Esophagus muscularis mucosa (tissue), 4 donors: ENCODE measurements at regions not wholly inside any gene's neighbourhood (a gene's known extent, or its start where the extent isn't known, plus 50 kb on each side); places are given as distances from the start of the nearest gene placed in this dataset.

Experiments
- EP300 ChIP-seq: sonication (generic); formaldehyde crosslinking; IDR thresholded peaks from one replicate; pipeline ENCODE4 v1.6.1; 2017; ENCODE audit warnings: antibody characterized with exemption
- POLR2A ChIP-seq: fragments of 450-650 bp; IDR thresholded peaks from one replicate; pipeline ENCODE4 v1.6.1; 2017; ENCODE audit warnings: antibody characterized with exemption, moderate library complexity, mild to moderate bottlenecking, low read depth
- POLR2AphosphoS5 ChIP-seq, 2 donors: sonication (generic); formaldehyde crosslinking; IDR thresholded peaks; one replicate each; pipeline ENCODE4 v1.6.1; 2017; ENCODE audit warnings: antibody characterized with exemption in 2 of 2
- TF ChIP-seq, protein P1 (sequence below), 3 experiments: fragments of 200-600 bp in 2 of 3; fragments of 450-650 bp in 1 of 3; sonication (generic) in 2 of 3; IDR thresholded peaks; one replicate each; pipeline ENCODE4 v1.5.1; 2017 to 2019; ENCODE audit warnings: antibody characterized with exemption in 3 of 3, mild to moderate bottlenecking in 2 of 3, moderate library complexity in 1 of 3

DNA sequence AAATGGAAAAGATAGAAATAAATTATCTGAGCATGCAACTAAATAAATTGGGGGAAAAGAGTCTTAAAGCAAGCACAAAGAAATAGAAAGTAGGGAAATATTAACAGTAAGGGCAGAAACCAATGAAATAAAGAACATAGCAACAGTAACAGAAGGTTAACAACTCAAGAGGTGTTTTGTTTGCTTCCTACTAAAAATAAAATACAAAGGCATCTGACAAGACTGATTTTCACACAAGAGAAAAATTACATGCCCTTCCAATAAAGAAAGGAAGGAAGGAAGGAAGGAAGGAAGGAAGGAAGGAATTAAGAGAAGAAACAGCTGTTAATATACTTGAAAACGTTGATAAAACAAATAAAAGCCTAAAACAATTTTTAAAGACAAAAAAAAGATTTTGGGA, 240.2 kb downstream of the SEC16B start:
- TF ChIP-seq POLR2AphosphoS5 (IDR thresholded peaks at IDR 0.05) (no peak), POLR2A (no peak), EP300 (no peak)
- TF ChIP-seq, protein P1, sequence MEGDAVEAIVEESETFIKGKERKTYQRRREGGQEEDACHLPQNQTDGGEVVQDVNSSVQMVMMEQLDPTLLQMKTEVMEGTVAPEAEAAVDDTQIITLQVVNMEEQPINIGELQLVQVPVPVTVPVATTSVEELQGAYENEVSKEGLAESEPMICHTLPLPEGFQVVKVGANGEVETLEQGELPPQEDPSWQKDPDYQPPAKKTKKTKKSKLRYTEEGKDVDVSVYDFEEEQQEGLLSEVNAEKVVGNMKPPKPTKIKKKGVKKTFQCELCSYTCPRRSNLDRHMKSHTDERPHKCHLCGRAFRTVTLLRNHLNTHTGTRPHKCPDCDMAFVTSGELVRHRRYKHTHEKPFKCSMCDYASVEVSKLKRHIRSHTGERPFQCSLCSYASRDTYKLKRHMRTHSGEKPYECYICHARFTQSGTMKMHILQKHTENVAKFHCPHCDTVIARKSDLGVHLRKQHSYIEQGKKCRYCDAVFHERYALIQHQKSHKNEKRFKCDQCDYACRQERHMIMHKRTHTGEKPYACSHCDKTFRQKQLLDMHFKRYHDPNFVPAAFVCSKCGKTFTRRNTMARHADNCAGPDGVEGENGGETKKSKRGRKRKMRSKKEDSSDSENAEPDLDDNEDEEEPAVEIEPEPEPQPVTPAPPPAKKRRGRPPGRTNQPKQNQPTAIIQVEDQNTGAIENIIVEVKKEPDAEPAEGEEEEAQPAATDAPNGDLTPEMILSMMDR (IDR thresholded peaks at IDR 0.05) = no peak
